ENCODE measurements at regions not wholly inside any gene's neighbourhood (a gene's known extent, or its start where the extent isn't known, plus 50 kb on each side); places are given as distances from the start of the nearest gene placed in this dataset.

GRCh38 chr10:25761937-25762336 is 172.1 kb upstream of the MYO3A start:
- TF ChIP-seq ZFX (IDR thresholded peaks at IDR 0.05; ENCODE audit: borderline replicate concordance) = no peak
- TF ChIP-seq, protein P1, sequence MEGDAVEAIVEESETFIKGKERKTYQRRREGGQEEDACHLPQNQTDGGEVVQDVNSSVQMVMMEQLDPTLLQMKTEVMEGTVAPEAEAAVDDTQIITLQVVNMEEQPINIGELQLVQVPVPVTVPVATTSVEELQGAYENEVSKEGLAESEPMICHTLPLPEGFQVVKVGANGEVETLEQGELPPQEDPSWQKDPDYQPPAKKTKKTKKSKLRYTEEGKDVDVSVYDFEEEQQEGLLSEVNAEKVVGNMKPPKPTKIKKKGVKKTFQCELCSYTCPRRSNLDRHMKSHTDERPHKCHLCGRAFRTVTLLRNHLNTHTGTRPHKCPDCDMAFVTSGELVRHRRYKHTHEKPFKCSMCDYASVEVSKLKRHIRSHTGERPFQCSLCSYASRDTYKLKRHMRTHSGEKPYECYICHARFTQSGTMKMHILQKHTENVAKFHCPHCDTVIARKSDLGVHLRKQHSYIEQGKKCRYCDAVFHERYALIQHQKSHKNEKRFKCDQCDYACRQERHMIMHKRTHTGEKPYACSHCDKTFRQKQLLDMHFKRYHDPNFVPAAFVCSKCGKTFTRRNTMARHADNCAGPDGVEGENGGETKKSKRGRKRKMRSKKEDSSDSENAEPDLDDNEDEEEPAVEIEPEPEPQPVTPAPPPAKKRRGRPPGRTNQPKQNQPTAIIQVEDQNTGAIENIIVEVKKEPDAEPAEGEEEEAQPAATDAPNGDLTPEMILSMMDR (IDR thresholded peaks at IDR 0.05) = no peak
- H3K27ac ChIP-seq = no peak overlapping the region

- TF ChIP-seq ZFX (IDR thresholded peaks at IDR 0.05; ENCODE audit: borderline replicate concordance) = no peak
- TF ChIP-seq, protein P1 (IDR thresholded peaks at IDR 0.05) = no peak
- no peak overlapping the region for H3K27ac ChIP-seq
These were observed 167.8 kb upstream of the MYO3A start for GRCh38 chr10:25766213-25766612.

DNA sequence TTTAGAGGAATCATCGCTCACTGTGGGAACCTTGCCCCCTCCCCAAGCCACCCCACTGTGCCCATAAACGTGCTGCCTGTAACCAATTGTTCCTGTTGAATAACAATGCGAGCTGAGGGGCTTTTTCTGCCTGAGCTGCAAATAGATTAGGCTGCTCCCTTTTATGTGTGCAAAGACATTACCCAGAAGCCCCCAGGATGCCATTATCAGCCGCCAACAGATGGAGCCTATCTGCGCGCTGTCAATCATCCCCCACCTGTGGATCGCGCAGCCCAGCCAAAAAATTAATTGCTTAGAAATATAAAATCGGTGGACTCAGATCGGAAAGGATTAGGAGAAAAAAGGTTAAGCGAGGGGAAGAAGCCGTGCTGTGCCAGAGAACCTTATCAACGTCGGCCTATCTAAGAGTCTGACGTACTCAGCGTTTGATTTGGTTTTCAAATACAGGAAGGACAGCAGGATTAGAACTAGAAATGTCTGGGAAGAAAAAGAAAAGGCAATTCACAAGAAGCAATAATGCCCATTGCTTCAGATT is 167.3 kb upstream of the MYO3A start:
- TF ChIP-seq, protein P1 (IDR thresholded peaks at IDR 0.05) = no peak
- no peak for TF ChIP-seq ZFX (IDR thresholded peaks at IDR 0.05; ENCODE audit: borderline replicate concordance)
- no peak overlapping the region for H3K27ac ChIP-seq

- H3K27ac ChIP-seq = no peak overlapping the region
- TF ChIP-seq, protein P1 (IDR thresholded peaks at IDR 0.05) = peak; percentile 34
- TF ChIP-seq ZFX (IDR thresholded peaks at IDR 0.05; ENCODE audit: borderline replicate concordance) = no peak
These were observed 165.9 kb upstream of the MYO3A start for GRCh38 chr10:25768167-25768566.

- TF ChIP-seq, protein P1 (IDR thresholded peaks at IDR 0.05) = no peak
- TF ChIP-seq ZFX (IDR thresholded peaks at IDR 0.05; ENCODE audit: borderline replicate concordance) = no peak
- no peak overlapping the region for H3K27ac ChIP-seq
These were observed 155.4 kb upstream of the MYO3A start for GRCh38 chr10:25778646-25779045.

GRCh38 chr10:25786161-25786560 is 147.9 kb upstream of the MYO3A start:
- TF ChIP-seq, protein P1 (IDR thresholded peaks at IDR 0.05) = no peak
- TF ChIP-seq ZFX (IDR thresholded peaks at IDR 0.05; ENCODE audit: borderline replicate concordance) = no peak
- H3K27ac ChIP-seq = no peak overlapping the region

DNA sequence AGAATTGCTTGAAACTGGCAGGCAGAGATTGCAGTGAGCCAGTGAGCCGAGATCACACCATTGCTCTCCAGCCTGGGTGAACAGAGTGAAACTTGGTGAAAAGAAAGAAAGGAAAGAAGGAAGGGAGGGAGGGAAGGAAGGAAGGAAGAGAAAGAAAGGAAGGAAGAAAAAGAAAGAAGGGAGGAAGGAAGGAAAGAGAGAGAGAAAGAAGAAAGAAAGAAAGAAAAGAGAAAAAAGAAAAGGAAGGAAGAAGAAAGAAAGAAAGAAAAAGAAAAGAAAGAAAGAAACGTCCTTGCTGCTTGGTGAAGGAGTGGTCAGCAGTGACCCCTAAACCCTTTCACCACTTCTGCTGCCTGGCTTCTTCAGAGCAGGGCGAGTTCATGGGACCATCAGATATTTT is 147.1 kb upstream of the MYO3A start:
- H3K27ac ChIP-seq = no peak overlapping the region
- TF ChIP-seq, protein P1 (IDR thresholded peaks at IDR 0.05) = no peak
- no peak for TF ChIP-seq ZFX (IDR thresholded peaks at IDR 0.05; ENCODE audit: borderline replicate concordance)

Measured in 22Rv1 (cell line).